GM12878 (cell line): ENCODE measurements at regions not wholly inside any gene's neighbourhood (a gene's known extent, or its start where the extent isn't known, plus 50 kb on each side); places are given as distances from the start of the nearest gene placed in this dataset.

ENCODE experiments used
- EZH2 ChIP-seq: IDR thresholded peaks from 2 replicates; pipeline ENCODE4 v1.6.1; 2012; ENCODE audit warnings: low read depth, mild to moderate bottlenecking, control low read depth, inconsistent platforms, low read length, borderline replicate concordance; ENCODE audit not compliant: control insufficient read depth
- HDAC2 ChIP-seq: fragments of 200-600 bp; sonication (generic); IDR thresholded peaks from 2 replicates; pipeline ENCODE4 v1.6.1; 2017

- TF ChIP-seq HDAC2 (no peak), EZH2 (no peak)
These were observed 323.0 kb downstream of the C7orf25 start for GRCh38 chr7:42588876-42589275.
